WTC11 (cell line): ENCODE measurements at regions not wholly inside any gene's neighbourhood (a gene's known extent, or its start where the extent isn't known, plus 50 kb on each side); places are given as distances from the start of the nearest gene placed in this dataset.

Experiments
- ATAC-seq: fragments of 200-7000 bp; cut with Tn5 transposase; 2 replicates; pipeline ENCODE4 v1.10.0; 2021; ENCODE audit warnings: mild to moderate bottlenecking, moderate library complexity
- CTCF ChIA-PET: fragments of 300-600 bp; sonication (Branson Sonifier 250); formaldehyde crosslinking; loops from one replicate; lab custom pipeline; 2021; ENCODE audit warnings: antibody characterized with exemption; lab: Charles Lee
- POLR2A ChIA-PET: fragments of 350-600 bp; sonication (Branson Sonifier 250); formaldehyde crosslinking; loops from one replicate; lab custom pipeline; 2021; ENCODE audit warnings: antibody characterized with exemption; lab: Charles Lee
- DNase-seq: peaks from one replicate; pipeline ENCODE4 v3.0.0; 2021; ENCODE audit warnings: low spot score
- H3K27ac Mint-ChIP-seq: 2 replicates; pipeline ENCODE4 v1.8.0; 2021; ENCODE audit warnings: mixed read lengths
- H3K27me3 Mint-ChIP-seq: 2 replicates; pipeline ENCODE4 v1.8.0; 2021; ENCODE audit warnings: low read depth, mild to moderate bottlenecking, moderate library complexity, mixed read lengths
- H3K36me3 Mint-ChIP-seq: 2 replicates; pipeline ENCODE4 v1.8.0; 2021; ENCODE audit warnings: mixed read lengths
- H3K4me1 Mint-ChIP-seq: 2 replicates; pipeline ENCODE4 v1.8.0; 2022; ENCODE audit warnings: mixed read lengths
- H3K4me3 Mint-ChIP-seq: 2 replicates; pipeline ENCODE4 v1.8.0; 2021; ENCODE audit warnings: mild to moderate bottlenecking, moderate library complexity, mixed read lengths
- H3K9me3 Mint-ChIP-seq: 2 replicates; pipeline ENCODE4 v1.8.0; 2021; ENCODE audit warnings: mixed read lengths
- CBFB ChIP-seq: sonication (generic); formaldehyde crosslinking; IDR thresholded peaks from 2 replicates; pipeline ENCODE4 v1.8.1; 2022; ENCODE audit warnings: mild to moderate bottlenecking, low read depth, missing genetic modification reagents
- CREM ChIP-seq: sonication (generic); formaldehyde crosslinking; IDR thresholded peaks from 2 replicates; pipeline ENCODE4 v1.8.1; 2022; ENCODE audit warnings: mild to moderate bottlenecking, missing genetic modification reagents, moderate library complexity
- ELF4 ChIP-seq: sonication (generic); formaldehyde crosslinking; IDR thresholded peaks from 2 replicates; pipeline ENCODE4 v1.8.1; 2022; ENCODE audit warnings: low read depth, mild to moderate bottlenecking, moderate library complexity, missing genetic modification reagents
- FOXP1 ChIP-seq: sonication (generic); formaldehyde crosslinking; IDR thresholded peaks from 2 replicates; pipeline ENCODE4 v1.8.0; 2022; ENCODE audit warnings: missing genetic modification reagents, mild to moderate bottlenecking, moderate library complexity, borderline replicate concordance
- JAZF1 ChIP-seq: fragments of 250-450 bp; sonication (Bioruptor Pico); IDR thresholded peaks from 2 replicates; pipeline ENCODE4 v1.9.0; 2021; ENCODE audit warnings: moderate library complexity, mild to moderate bottlenecking, inconsistent platforms
- MYBL2 ChIP-seq: sonication (generic); formaldehyde crosslinking; IDR thresholded peaks from 2 replicates; pipeline ENCODE4 v1.8.1; 2023; ENCODE audit warnings: mild to moderate bottlenecking, moderate library complexity, missing genetic modification reagents
- NR1H2 ChIP-seq: sonication (generic); formaldehyde crosslinking; IDR thresholded peaks from 2 replicates; pipeline ENCODE4 v1.9.0; 2021; ENCODE audit warnings: mild to moderate bottlenecking, moderate library complexity, missing genetic modification reagents
- PRRX2 ChIP-seq: fragments of 250-450 bp; sonication (Bioruptor Pico); IDR thresholded peaks from 2 replicates; pipeline ENCODE4 v1.8.0; 2021; ENCODE audit warnings: mild to moderate bottlenecking
- SMAD4 ChIP-seq: sonication (generic); formaldehyde crosslinking; IDR thresholded peaks from 2 replicates; pipeline ENCODE4 v1.8.0; 2022; ENCODE audit warnings: mild to moderate bottlenecking, missing genetic modification reagents
- TCF7 ChIP-seq: sonication (generic); formaldehyde crosslinking; IDR thresholded peaks from 2 replicates; pipeline ENCODE4 v1.8.0; 2022; ENCODE audit warnings: mild to moderate bottlenecking, low read depth, missing genetic modification reagents, moderate library complexity
- ZBTB21 ChIP-seq: sonication (generic); formaldehyde crosslinking; IDR thresholded peaks from 2 replicates; pipeline ENCODE4 v1.8.1; 2023; ENCODE audit warnings: mild to moderate bottlenecking, missing genetic modification reagents, borderline replicate concordance
- ZNF219 ChIP-seq: sonication (generic); formaldehyde crosslinking; IDR thresholded peaks from 2 replicates; pipeline ENCODE4 v1.8.0; 2023; ENCODE audit warnings: missing genetic modification reagents, mild to moderate bottlenecking, borderline replicate concordance
- ZNF317 ChIP-seq: sonication (generic); formaldehyde crosslinking; IDR thresholded peaks from 2 replicates; pipeline ENCODE4 v1.8.1; 2023; ENCODE audit warnings: low read depth, mild to moderate bottlenecking, moderate library complexity, missing genetic modification reagents, borderline replicate concordance
- ZNF396 ChIP-seq: fragments of 250-450 bp; sonication (Bioruptor Pico); IDR thresholded peaks from 2 replicates; pipeline ENCODE4 v1.8.0; 2021; ENCODE audit warnings: mild to moderate bottlenecking, moderate library complexity, borderline replicate concordance
- TF ChIP-seq, protein P1 (sequence below): sonication (generic); formaldehyde crosslinking; IDR thresholded peaks from 2 replicates; pipeline ENCODE4 v1.8.0; 2022; ENCODE audit warnings: mild to moderate bottlenecking, missing genetic modification reagents
- TF ChIP-seq, protein P2 (sequence below): fragments of 250-450 bp; sonication (Bioruptor Pico); IDR thresholded peaks from 2 replicates; pipeline ENCODE4 v1.8.0; 2021; ENCODE audit warnings: mild to moderate bottlenecking
- TF ChIP-seq, protein P3 (sequence below): sonication (generic); formaldehyde crosslinking; IDR thresholded peaks from 2 replicates; pipeline ENCODE4 v1.8.0; 2022; ENCODE audit warnings: mild to moderate bottlenecking, missing genetic modification reagents
- TF ChIP-seq, protein P4 (sequence below): sonication (generic); formaldehyde crosslinking; IDR thresholded peaks from 2 replicates; pipeline ENCODE4 v1.8.0; 2023; ENCODE audit warnings: missing genetic modification reagents, mild to moderate bottlenecking, borderline replicate concordance
- TF ChIP-seq, protein P5 (sequence below): sonication (generic); formaldehyde crosslinking; IDR thresholded peaks from 2 replicates; pipeline ENCODE4 v1.8.1; 2023; ENCODE audit warnings: mild to moderate bottlenecking, missing genetic modification reagents, borderline replicate concordance

DNA sequence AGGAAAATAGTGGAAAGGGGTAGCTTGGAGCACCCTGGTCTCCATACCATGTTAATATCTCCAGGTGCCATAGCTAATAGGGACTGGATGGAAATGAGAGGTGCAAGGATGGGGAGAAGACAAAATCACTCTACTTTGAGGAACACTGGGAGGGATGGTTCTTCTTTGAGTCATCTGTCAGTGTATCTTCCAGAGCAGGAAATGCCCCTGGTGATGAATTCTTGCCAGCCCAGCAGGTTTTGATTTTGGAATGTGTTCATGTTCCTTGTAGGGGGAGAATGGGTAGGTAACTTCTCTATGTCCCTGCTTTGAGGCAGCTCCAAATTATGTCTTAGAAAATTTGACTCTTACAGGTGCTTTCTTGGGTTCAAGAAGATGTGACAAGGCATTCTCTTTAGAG is 177.0 kb upstream of the GLI3 start:
- DNase-seq = no peak
- H3K27ac Mint-ChIP-seq = no peak overlapping the region
- peaks cover 5% of the 10 kb centered on the region for H3K4me1 Mint-ChIP-seq
- no peak overlapping the region for H3K4me3 Mint-ChIP-seq
- no peak for TF ChIP-seq NR1H2
- TF ChIP-seq ZBTB21 (CRISPR knock-in tag) = no peak
- TF ChIP-seq, protein P1, sequence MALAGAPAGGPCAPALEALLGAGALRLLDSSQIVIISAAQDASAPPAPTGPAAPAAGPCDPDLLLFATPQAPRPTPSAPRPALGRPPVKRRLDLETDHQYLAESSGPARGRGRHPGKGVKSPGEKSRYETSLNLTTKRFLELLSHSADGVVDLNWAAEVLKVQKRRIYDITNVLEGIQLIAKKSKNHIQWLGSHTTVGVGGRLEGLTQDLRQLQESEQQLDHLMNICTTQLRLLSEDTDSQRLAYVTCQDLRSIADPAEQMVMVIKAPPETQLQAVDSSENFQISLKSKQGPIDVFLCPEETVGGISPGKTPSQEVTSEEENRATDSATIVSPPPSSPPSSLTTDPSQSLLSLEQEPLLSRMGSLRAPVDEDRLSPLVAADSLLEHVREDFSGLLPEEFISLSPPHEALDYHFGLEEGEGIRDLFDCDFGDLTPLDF (CRISPR knock-in tag) = no peak
- H3K9me3 Mint-ChIP-seq = peaks cover 4% of the 10 kb centered on the region; the same call in 1 of the 2 replicates
- ChIA-PET CTCF (interaction anchor here (1.3 kb wide), 1 partner anchor 473 kb away, joined by 4 read pairs; no protein-coding TSS in a partner anchor), POLR2A (no interaction called here)
- no peaks in the 10 kb centered on the region for H3K27me3 Mint-ChIP-seq
- no peaks in the 10 kb centered on the region for H3K36me3 Mint-ChIP-seq
- no peak for ATAC-seq

DNA sequence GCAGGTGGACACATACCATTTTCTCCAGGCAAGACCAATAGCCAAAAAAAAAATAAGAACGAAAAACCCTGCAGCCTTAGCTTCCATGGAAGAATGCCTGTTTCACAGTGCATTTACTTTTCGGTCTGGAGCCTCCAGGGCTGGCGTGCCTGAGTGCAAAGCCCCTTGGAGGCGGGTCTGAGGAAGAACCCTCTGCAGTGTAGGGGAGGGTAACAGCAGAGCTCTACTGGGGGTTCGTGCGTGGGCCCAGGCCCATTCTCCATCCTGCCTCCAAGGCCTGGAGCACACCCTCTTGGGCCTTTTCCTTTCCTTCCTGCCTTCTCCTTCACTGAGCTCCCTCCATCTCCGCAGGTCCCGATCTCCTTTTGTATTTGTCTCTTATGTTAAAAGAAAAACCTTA is 172.3 kb upstream of the GLI3 start:
- H3K4me1 Mint-ChIP-seq = peaks cover 13% of the 10 kb centered on the region
- POLR2A ChIA-PET = no interaction called here
- H3K9me3 Mint-ChIP-seq = peaks cover 4% of the 10 kb centered on the region; the same call in 1 of the 2 replicates
- DNase-seq (no peak), ATAC-seq (peak; percentile 67)
- no peak overlapping the region for H3K4me3 Mint-ChIP-seq
- no peaks in the 10 kb centered on the region for H3K27me3 Mint-ChIP-seq
- TF ChIP-seq, protein P2, sequence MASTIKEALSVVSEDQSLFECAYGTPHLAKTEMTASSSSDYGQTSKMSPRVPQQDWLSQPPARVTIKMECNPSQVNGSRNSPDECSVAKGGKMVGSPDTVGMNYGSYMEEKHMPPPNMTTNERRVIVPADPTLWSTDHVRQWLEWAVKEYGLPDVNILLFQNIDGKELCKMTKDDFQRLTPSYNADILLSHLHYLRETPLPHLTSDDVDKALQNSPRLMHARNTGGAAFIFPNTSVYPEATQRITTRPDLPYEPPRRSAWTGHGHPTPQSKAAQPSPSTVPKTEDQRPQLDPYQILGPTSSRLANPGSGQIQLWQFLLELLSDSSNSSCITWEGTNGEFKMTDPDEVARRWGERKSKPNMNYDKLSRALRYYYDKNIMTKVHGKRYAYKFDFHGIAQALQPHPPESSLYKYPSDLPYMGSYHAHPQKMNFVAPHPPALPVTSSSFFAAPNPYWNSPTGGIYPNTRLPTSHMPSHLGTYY (CRISPR knock-in tag) = no peak
- no peak for TF ChIP-seq ELF4 (CRISPR knock-in tag)
- no peak for TF ChIP-seq PRRX2 (CRISPR knock-in tag)
- no peak for TF ChIP-seq CREM (CRISPR knock-in tag)
- TF ChIP-seq TCF7 = no peak
- TF ChIP-seq, protein P3, sequence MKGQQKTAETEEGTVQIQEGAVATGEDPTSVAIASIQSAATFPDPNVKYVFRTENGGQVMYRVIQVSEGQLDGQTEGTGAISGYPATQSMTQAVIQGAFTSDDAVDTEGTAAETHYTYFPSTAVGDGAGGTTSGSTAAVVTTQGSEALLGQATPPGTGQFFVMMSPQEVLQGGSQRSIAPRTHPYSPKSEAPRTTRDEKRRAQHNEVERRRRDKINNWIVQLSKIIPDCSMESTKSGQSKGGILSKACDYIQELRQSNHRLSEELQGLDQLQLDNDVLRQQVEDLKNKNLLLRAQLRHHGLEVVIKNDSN (CRISPR knock-in tag) = no peak
- no peak for TF ChIP-seq ZNF219
- TF ChIP-seq ZNF396 = no peak
- TF ChIP-seq NR1H2 = no peak
- no peak for TF ChIP-seq JAZF1 (CRISPR knock-in tag)
- CTCF ChIA-PET = interaction anchor here (1.3 to 2.6 kb wide), 3 partner anchors 454 to 469 kb away, joined by 3 to 11 read pairs (median 5); no protein-coding TSS in a partner anchor
- H3K36me3 Mint-ChIP-seq = no peaks in the 10 kb centered on the region
- no peak overlapping the region for H3K27ac Mint-ChIP-seq

DNA sequence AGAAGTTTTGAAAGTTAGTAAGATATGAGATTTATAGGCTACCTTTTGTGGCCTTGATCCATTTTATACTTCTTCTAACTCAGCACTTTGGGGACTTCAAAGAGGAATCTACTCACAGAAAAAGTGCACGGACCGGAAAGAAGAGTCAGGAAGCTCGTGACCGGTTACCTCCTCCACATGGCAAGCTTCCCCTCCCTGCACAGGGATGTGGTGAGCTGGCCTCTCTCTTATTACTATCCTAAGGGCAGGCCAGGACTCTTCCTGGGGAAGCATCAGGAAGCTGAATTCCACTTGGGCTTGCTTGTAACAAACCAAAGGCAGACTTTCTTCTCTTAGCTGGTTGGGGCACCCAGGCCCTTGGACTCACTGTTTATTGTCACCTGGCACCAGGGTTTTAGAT is 170.8 kb upstream of the GLI3 start:
- Mint-ChIP-seq H3K4me1 (peaks cover 13% of the 10 kb centered on the region), H3K9me3 (no peaks in the 10 kb centered on the region), H3K4me3 (no peak overlapping the region), H3K36me3 (no peaks in the 10 kb centered on the region), H3K27ac (no peak overlapping the region), H3K27me3 (no peaks in the 10 kb centered on the region)
- ATAC-seq (no peak), DNase-seq (no peak)
- POLR2A ChIA-PET = no interaction called here
- CTCF ChIA-PET = no interaction called here
- TF ChIP-seq, protein P4, sequence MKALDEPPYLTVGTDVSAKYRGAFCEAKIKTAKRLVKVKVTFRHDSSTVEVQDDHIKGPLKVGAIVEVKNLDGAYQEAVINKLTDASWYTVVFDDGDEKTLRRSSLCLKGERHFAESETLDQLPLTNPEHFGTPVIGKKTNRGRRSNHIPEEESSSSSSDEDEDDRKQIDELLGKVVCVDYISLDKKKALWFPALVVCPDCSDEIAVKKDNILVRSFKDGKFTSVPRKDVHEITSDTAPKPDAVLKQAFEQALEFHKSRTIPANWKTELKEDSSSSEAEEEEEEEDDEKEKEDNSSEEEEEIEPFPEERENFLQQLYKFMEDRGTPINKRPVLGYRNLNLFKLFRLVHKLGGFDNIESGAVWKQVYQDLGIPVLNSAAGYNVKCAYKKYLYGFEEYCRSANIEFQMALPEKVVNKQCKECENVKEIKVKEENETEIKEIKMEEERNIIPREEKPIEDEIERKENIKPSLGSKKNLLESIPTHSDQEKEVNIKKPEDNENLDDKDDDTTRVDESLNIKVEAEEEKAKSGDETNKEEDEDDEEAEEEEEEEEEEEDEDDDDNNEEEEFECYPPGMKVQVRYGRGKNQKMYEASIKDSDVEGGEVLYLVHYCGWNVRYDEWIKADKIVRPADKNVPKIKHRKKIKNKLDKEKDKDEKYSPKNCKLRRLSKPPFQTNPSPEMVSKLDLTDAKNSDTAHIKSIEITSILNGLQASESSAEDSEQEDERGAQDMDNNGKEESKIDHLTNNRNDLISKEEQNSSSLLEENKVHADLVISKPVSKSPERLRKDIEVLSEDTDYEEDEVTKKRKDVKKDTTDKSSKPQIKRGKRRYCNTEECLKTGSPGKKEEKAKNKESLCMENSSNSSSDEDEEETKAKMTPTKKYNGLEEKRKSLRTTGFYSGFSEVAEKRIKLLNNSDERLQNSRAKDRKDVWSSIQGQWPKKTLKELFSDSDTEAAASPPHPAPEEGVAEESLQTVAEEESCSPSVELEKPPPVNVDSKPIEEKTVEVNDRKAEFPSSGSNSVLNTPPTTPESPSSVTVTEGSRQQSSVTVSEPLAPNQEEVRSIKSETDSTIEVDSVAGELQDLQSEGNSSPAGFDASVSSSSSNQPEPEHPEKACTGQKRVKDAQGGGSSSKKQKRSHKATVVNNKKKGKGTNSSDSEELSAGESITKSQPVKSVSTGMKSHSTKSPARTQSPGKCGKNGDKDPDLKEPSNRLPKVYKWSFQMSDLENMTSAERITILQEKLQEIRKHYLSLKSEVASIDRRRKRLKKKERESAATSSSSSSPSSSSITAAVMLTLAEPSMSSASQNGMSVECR (CRISPR knock-in tag) = no peak
- TF ChIP-seq ZNF317 (CRISPR knock-in tag) (no peak), FOXP1 (CRISPR knock-in tag) (no peak), CBFB (CRISPR knock-in tag) (no peak), MYBL2 (no peak), SMAD4 (CRISPR knock-in tag) (no peak)
- TF ChIP-seq, protein P5, sequence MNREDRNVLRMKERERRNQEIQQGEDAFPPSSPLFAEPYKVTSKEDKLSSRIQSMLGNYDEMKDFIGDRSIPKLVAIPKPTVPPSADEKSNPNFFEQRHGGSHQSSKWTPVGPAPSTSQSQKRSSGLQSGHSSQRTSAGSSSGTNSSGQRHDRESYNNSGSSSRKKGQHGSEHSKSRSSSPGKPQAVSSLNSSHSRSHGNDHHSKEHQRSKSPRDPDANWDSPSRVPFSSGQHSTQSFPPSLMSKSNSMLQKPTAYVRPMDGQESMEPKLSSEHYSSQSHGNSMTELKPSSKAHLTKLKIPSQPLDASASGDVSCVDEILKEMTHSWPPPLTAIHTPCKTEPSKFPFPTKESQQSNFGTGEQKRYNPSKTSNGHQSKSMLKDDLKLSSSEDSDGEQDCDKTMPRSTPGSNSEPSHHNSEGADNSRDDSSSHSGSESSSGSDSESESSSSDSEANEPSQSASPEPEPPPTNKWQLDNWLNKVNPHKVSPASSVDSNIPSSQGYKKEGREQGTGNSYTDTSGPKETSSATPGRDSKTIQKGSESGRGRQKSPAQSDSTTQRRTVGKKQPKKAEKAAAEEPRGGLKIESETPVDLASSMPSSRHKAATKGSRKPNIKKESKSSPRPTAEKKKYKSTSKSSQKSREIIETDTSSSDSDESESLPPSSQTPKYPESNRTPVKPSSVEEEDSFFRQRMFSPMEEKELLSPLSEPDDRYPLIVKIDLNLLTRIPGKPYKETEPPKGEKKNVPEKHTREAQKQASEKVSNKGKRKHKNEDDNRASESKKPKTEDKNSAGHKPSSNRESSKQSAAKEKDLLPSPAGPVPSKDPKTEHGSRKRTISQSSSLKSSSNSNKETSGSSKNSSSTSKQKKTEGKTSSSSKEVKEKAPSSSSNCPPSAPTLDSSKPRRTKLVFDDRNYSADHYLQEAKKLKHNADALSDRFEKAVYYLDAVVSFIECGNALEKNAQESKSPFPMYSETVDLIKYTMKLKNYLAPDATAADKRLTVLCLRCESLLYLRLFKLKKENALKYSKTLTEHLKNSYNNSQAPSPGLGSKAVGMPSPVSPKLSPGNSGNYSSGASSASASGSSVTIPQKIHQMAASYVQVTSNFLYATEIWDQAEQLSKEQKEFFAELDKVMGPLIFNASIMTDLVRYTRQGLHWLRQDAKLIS = no peak
- TF ChIP-seq, protein P1 (CRISPR knock-in tag) = no peak
